Esophagus muscularis mucosa (tissue), 4 donors: ENCODE measurements at regions not wholly inside any gene's neighbourhood (a gene's known extent, or its start where the extent isn't known, plus 50 kb on each side); places are given as distances from the start of the nearest gene placed in this dataset.
A peak's percentile ranks its signal among the peaks of the same experiment; 100 is the strongest.

Experiments
- DNase-seq: peaks from one replicate; pipeline ENCODE4 v3.0.0-alpha.2; 2017; ENCODE audit errors: extremely low spot score
- H3K27ac ChIP-seq, 4 donors: fragments of 200-600 bp; sonication (generic); replicated peaks in 1 of 4; 1 replicate in 3 of 4; 2 replicates in 1 of 4; pipeline ENCODE4 v1.5.1; 2016 to 2019; ENCODE audit warnings: mild to moderate bottlenecking in 1 of 4
- H3K27me3 ChIP-seq, 4 donors: fragments of 200-600 bp; sonication (generic); one replicate each; pipeline versions ENCODE4 v1.5.1 to v1.6.0; 2016 to 2019
- H3K36me3 ChIP-seq, 4 donors: fragments of 200-600 bp; sonication (generic); one replicate each; pipeline ENCODE4 v1.5.1; 2016 to 2019
- H3K4me1 ChIP-seq, 4 donors: fragments of 200-600 bp; sonication (generic); one replicate each; pipeline ENCODE4 v1.5.1; 2016 to 2019
- H3K4me3 ChIP-seq, 4 donors: fragments of 200-600 bp; sonication (generic); 1 replicate in 2 of 4; 2 replicates in 2 of 4; pipeline ENCODE4 v1.5.1; 2016 to 2019; ENCODE audit warnings: mild to moderate bottlenecking in 4 of 4, moderate library complexity in 1 of 4
- H3K9me3 ChIP-seq, 4 donors: fragments of 200-600 bp; sonication (generic); 1 replicate in 3 of 4; 2 replicates in 1 of 4; pipeline ENCODE4 v1.5.1; 2016 to 2019
- EP300 ChIP-seq: sonication (generic); formaldehyde crosslinking; IDR thresholded peaks from one replicate; pipeline ENCODE4 v1.6.1; 2017; ENCODE audit warnings: antibody characterized with exemption
- POLR2A ChIP-seq: fragments of 450-650 bp; IDR thresholded peaks from one replicate; pipeline ENCODE4 v1.6.1; 2017; ENCODE audit warnings: antibody characterized with exemption, moderate library complexity, mild to moderate bottlenecking, low read depth
- POLR2AphosphoS5 ChIP-seq, 2 donors: sonication (generic); formaldehyde crosslinking; IDR thresholded peaks; one replicate each; pipeline ENCODE4 v1.6.1; 2017; ENCODE audit warnings: antibody characterized with exemption in 2 of 2
- WGBS: methylation state at CpG from one replicate; pipeline ENCODE4 v1.1.5; 2018; 5-methylcytosine and 5-hydroxymethylcytosine counted together
- intact Hi-C: fragments of 100-400 bp; cut with DNase I; formaldehyde crosslinking; loops from one replicate; pipeline ENCODE4 v1.15.1; 2023
- TF ChIP-seq, protein P1 (sequence below), 3 experiments: fragments of 200-600 bp in 2 of 3; fragments of 450-650 bp in 1 of 3; sonication (generic) in 2 of 3; IDR thresholded peaks; one replicate each; pipeline ENCODE4 v1.5.1; 2017 to 2019; ENCODE audit warnings: antibody characterized with exemption in 3 of 3, mild to moderate bottlenecking in 2 of 3, moderate library complexity in 1 of 3

DNA sequence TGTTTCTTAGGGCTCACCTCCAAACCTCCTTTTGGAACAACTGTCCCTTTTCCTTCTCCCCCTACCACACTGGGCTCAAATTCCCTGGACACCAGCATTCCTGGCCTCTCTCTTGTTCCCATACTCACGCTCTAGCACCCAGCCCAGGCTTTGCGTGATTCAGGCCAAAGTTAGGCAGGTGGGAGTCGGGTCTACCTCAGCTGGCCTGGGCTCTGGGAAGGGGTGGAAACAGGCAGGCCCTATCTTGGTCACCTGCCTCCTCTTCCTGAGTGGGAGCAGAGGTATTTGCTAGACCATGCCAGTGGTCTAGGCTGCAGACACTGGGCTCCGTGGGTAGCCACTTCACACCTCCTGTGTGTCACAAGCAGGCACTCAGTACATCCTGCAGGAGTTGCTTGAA is 211.1 kb upstream of the MAMLD1 start:
- no peaks in the 10 kb centered on the region for H3K27me3 ChIP-seq
- no peak overlapping the region for H3K4me3 ChIP-seq
- TF ChIP-seq, protein P1, sequence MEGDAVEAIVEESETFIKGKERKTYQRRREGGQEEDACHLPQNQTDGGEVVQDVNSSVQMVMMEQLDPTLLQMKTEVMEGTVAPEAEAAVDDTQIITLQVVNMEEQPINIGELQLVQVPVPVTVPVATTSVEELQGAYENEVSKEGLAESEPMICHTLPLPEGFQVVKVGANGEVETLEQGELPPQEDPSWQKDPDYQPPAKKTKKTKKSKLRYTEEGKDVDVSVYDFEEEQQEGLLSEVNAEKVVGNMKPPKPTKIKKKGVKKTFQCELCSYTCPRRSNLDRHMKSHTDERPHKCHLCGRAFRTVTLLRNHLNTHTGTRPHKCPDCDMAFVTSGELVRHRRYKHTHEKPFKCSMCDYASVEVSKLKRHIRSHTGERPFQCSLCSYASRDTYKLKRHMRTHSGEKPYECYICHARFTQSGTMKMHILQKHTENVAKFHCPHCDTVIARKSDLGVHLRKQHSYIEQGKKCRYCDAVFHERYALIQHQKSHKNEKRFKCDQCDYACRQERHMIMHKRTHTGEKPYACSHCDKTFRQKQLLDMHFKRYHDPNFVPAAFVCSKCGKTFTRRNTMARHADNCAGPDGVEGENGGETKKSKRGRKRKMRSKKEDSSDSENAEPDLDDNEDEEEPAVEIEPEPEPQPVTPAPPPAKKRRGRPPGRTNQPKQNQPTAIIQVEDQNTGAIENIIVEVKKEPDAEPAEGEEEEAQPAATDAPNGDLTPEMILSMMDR (IDR thresholded peaks at IDR 0.05), result no peak
- no peak for TF ChIP-seq EP300
- no peak for TF ChIP-seq POLR2A
- no peak for TF ChIP-seq POLR2AphosphoS5 (IDR thresholded peaks at IDR 0.05)
- no peaks in the 10 kb centered on the region for H3K36me3 ChIP-seq
- intact Hi-C loops, result no loop called here
- H3K4me1 ChIP-seq, result peaks cover 0 to 5% (median 0%) of the 10 kb centered on the region in 4 donors
- H3K27ac ChIP-seq, result no peak overlapping the region
- H3K9me3 ChIP-seq, result no peaks in the 10 kb centered on the region
- 61% methylated on average over 4 of the region's 4 CpGs for WGBS
- peak; percentile 26 for DNase-seq

DNA sequence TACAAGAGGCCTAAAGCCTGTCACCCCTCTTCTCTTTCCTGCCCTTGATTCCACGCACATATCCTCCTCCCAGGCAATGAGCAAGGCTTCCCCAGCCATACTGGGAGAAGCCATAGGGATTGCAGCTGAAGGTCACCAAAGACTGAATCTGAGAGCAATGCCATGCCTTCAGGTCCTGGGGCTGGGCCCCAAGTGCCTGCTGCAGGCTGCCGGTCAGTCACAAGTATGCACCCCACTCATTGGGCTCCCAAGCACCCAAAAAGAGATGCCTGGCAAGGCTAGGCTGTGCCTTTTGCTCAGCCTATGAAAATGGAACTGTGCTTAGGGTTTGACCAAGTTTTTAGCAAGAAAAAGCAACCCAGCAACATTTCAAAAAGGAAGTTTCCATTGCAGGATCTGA is 210.6 kb upstream of the MAMLD1 start:
- Histone ChIP-seq H3K27ac (no peak overlapping the region), H3K4me3 (no peak overlapping the region), H3K4me1 (peaks cover 0 to 5% (median 0%) of the 10 kb centered on the region in 4 donors), H3K36me3 (no peaks in the 10 kb centered on the region), H3K9me3 (no peaks in the 10 kb centered on the region), H3K27me3 (no peaks in the 10 kb centered on the region)
- 80% methylated on average over 1 of the region's 2 CpGs for WGBS
- DNase-seq, result peak; percentile 24
- intact Hi-C loops, result no loop called here
- TF ChIP-seq, protein P1 (IDR thresholded peaks at IDR 0.05), result no peak
- TF ChIP-seq EP300, result no peak
- TF ChIP-seq POLR2A, result no peak
- no peak for TF ChIP-seq POLR2AphosphoS5 (IDR thresholded peaks at IDR 0.05)

DNA sequence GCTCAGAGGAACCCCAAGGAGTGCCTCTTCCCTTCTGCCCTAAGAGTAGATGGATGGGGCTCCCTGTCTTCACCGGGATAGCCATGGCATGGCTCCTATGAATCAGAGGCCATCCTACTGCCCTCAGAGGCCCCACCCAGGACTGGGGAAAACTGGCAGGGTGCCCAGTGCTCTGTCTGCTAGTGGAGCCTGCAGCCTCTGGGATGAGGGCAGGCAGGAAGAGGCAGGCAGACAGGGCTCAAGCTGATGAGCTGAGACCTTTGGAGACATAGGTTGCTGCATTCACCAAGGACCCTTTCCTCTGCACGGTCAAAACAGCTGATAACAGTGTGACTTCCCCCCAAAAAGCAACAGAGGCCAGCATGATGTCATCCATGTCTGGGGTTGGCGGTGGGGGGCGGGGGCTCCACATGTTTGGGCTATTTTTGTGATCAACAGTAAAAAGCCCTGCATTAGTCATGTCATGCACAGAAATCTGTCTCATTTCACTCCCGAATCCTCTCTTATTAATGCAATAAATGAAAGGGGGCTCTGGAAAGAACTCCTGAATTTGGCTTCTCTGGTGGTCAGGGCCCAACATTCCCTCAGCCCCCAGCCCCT is 207.6 kb upstream of the MAMLD1 start:
- no peak overlapping the region for H3K27ac ChIP-seq
- peak; percentile 10 for DNase-seq
- no peaks in the 10 kb centered on the region for H3K27me3 ChIP-seq
- WGBS, result 54% methylated on average over 2 of the region's 5 CpGs
- H3K9me3 ChIP-seq, result no peaks in the 10 kb centered on the region
- intact Hi-C loops, result no loop called here
- H3K4me3 ChIP-seq, result no peak overlapping the region
- TF ChIP-seq, protein P1 (IDR thresholded peaks at IDR 0.05), result no peak
- TF ChIP-seq EP300 (no peak), POLR2A (no peak), POLR2AphosphoS5 (IDR thresholded peaks at IDR 0.05) (no peak)
- H3K36me3 ChIP-seq, result no peaks in the 10 kb centered on the region
- H3K4me1 ChIP-seq, result peaks cover 0 to under 1% (median 0%) of the 10 kb centered on the region in 4 donors

DNA sequence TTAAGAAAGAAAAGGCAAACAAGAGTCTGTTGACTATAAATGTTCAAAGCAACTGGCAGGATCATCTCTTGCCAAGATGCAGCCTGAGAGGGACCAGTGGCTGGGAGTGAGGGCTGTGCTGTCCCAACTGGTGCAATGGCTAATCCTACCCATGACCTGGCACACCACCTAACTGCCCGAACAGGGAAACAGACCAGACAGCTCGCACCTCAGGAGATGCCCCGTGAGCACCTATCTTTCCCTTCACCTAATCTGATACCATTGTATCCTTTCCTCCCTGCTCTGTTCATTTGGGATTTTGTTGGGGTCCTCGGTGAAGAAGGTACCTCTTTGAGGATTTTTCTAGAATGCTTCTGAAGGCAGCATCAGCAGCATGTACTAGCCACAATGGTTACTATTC is 206.5 kb upstream of the MAMLD1 start:
- Histone ChIP-seq H3K4me1 (no peaks in the 10 kb centered on the region), H3K36me3 (no peaks in the 10 kb centered on the region), H3K27ac (no peak overlapping the region), H3K27me3 (no peaks in the 10 kb centered on the region), H3K4me3 (no peak overlapping the region), H3K9me3 (no peaks in the 10 kb centered on the region)
- DNase-seq, result peak; percentile 14
- intact Hi-C loops, result no loop called here
- no peak for TF ChIP-seq EP300
- TF ChIP-seq, protein P1 (IDR thresholded peaks at IDR 0.05), result no peak
- TF ChIP-seq POLR2A, result no peak
- no peak for TF ChIP-seq POLR2AphosphoS5 (IDR thresholded peaks at IDR 0.05)
- 74% methylated on average over 4 of the region's 4 CpGs for WGBS

DNA sequence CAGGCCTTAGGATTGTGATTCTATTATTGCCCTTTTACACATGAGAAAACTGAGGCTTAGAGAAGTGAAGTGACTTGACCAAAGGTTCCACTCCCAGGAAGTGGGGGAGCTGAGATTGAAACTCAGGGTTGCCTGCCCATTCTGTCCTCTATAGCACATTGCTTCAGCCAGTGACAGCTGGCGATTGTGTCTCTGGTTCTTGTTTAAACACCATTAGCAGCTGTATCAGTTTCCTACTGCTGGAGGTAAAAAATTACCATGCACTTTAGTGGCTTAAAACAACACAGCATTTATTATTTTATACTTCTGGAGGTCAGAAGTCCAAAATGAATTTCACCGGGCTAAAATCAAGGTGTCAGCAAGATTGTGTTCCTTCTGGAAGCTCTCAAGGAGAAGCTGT is 205.8 kb upstream of the MAMLD1 start:
- no peak for DNase-seq
- no peaks in the 10 kb centered on the region for H3K27me3 ChIP-seq
- H3K27ac ChIP-seq, result no peak overlapping the region
- intact Hi-C loops, result no loop called here
- H3K36me3 ChIP-seq, result no peaks in the 10 kb centered on the region
- no peaks in the 10 kb centered on the region for H3K4me1 ChIP-seq
- H3K4me3 ChIP-seq, result no peak overlapping the region
- WGBS, result 78% methylated on average over 2 of the region's 2 CpGs
- H3K9me3 ChIP-seq, result no peaks in the 10 kb centered on the region
- TF ChIP-seq POLR2AphosphoS5 (IDR thresholded peaks at IDR 0.05) (no peak), POLR2A (no peak)
